T-helper 2 cell treated with Interferon-gamma antibody and Interleukin-4, amounts not matched to agents 100 ng/mL and 5 ng/mL, for 36 hours (primary cell): ENCODE measurements at regions not wholly inside any gene's neighbourhood (a gene's known extent, or its start where the extent isn't known, plus 50 kb on each side); places are given as distances from the start of the nearest gene placed in this dataset.

Source experiments
- intact Hi-C: fragments of 100-400 bp; cut with micrococcal nuclease; formaldehyde crosslinking; loops from one replicate; pipeline ENCODE4 v1.15.1; 2023

DNA sequence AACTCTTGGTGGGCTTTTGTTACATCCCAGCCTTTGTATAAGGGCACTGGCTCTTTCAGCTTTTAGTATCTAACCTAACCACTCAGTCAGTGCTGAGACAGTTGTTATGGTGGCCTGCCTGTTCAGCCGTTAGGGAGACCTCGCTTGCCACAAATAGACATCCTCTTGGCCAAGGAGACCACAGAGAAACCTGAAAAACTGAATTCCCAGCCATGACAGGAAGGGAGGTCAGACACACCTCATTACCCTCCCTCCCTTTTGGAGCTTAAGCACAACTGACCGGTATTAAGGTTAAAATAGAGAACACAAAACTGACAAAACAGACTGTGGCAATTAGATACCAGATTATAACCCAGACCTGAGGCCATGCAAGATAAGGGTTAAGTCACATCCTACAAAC lies 1639.3 kb downstream of the RPA4 start:
- intact Hi-C loops, result no loop called here

DNA sequence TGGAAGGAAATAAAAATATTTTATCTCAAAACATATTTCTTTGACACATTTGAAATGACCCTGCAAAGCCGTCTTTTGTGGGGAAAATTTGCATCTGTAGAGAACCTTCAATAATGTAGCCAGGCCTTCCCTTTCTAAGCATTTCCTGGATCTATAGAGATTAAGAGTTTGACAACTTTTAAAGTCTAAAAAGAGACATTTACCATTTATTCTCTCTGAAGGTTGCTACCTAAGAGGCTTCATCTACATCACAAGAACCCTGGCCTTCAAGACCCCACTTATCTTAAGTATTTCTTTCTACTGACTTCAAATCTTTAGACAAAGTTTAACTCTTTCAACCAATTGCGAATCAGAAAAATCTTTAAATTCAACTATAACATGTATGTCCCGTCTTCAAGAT lies 1639.8 kb downstream of the RPA4 start:
- intact Hi-C loops, result no loop called here

DNA sequence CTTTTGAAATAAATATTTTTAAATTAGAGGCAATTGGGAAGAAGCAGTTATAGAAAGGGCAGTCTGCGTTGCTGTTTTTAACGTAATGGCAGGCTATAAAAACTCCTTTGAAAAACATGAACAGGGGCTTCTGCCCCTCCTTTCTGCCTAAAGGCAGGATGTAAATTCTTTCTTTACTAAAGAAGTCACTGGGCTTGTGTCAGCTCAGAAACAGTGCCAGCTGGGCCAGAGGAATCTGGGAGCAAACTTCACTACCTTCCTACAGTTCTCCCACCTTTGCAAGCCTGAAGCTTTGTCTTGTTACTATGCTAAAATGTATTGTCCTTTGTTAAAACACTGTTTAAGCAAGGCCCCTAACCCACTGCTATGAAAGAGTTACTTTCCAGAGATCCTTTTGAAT lies 1664.8 kb downstream of the RPA4 start:
- intact Hi-C loops, result no loop called here

DNA sequence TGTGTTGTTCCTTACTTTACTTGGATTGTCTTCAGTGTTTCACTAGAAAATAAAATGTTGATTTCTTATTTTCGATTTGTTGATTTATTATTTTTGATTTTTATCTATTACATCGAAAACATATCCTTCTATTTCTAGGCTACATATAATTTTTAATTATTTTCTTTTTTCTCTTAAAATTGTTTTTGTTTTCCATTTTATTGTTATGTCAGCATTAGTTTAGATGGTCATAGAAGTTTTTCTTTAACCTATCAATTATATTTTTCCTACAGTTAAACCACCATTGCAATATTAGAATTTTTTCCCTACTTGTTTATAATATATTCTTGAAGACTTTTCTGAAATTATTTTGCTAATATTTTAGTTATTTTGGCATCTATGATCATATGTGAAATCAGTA lies 1685.1 kb downstream of the RPA4 start:
- intact Hi-C loops, result no loop called here

DNA sequence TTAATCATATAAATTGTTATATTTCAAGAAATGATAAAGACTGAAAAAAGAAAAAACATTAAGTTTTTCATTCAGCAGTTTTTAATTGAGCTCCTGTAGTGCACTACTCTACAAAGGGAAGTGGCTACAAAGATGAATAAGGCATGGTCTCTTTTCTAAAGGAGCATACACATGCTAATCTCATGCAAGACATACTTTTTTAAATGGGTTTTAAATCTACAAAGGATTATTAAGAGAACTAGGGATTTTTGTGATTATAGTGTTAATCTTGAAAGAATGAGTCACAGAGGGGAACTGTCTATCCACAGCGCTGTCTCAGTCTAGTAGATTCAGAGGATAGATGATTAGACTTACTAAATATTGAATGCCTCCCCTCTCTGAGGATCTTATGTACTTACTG lies 1722.2 kb downstream of the RPA4 start:
- intact Hi-C loops, result no loop called here

DNA sequence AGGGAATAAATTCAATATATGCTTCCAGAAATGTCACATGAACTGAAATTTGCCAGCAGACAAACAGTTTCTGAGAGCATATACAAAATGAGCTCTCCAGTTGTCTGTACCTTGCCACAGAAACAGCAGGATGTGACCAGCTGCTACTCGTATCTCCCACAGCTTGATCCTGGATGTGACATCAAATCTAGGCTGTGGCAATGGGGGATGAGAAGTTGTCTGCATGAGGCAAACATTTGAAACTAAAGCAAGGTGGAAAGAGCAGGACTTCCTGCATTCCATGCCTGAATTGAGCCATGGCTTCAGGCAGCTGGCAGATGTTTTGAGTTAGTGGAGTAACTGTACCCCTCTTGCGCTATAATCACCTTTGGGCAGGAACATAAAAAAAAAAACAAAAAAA lies 1724.0 kb downstream of the RPA4 start:
- intact Hi-C loops, result no loop called here

DNA sequence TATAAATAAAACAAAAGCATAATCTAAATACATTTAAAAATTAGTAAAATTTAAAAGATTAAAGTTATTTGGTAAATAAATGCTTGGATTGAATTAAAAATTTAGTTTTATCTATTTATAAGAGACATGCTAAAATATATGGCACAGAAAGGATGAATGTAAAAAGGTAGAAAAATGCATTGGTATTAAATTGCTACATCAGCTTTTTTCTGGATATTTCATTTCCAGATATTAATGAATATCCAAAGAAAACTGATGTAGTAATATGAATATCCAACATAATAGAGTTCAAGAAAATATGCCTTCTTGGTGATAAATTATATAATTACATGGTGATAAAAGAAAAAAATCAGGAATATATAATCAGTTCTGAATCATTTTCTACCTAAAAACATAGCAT lies 1743.9 kb downstream of the RPA4 start:
- intact Hi-C loops, result no loop called here

DNA sequence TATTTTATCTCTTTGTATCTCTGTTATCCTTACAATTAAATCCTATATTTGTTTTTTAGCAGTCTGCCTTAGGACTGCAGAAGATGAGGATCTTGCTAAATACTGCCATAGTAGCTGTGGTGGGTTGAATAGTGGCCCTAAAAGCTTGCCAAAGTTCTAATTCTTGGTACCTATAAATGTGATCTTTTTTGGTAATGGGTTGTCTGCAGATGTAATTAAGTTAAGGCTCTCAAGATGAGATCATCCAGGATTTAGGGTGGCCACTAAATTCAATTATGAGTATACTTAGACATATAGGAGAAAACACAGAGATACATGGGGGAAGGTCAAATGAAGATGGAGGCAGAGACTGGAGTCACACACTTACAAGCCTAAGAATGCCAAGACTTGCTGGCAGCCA lies 1753.7 kb downstream of the RPA4 start:
- intact Hi-C loops, result no loop called here

DNA sequence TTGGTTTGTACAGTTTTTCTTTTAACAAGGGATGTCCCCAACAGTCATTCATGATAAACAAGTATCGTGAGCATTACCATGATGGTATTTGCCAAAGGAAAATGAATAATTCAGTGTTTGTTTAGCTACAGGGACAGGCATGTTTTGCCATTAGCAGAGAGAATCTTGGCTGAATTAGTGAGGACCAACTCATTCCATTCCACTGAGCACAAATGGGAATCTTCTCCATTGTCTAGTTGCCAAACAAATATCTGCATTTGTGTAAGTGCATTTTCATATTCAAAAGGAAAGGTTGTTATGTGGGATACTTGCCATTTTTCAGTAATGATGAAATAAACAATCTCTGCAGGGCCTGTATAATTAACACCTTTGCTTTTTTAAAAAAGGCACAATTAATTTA lies 1762.6 kb downstream of the RPA4 start:
- intact Hi-C loops, result no loop called here

DNA sequence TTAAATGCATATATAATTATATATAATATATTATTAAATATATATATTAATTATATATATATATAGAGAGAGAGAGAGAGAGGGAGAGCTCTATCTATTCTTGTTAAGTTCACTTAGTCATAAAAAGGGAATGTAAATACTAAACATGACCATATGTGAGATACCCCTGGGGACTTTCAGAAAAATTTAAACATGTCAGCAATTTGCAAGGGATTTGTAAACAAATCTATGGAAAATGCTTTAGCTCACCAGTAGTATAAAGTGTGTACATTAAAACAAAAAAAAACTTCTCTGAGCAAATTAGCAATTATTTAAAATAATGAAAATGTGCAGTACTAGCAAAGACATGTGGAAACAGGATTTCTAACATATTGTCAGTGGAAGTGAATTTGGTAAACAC lies 1755.5 kb downstream of the PCDH19 start:
- intact Hi-C loops, result no loop called here
